Type B pancreatic cell (in vitro differentiated cells): ENCODE measurements at regions not wholly inside any gene's neighbourhood (a gene's known extent, or its start where the extent isn't known, plus 50 kb on each side); places are given as distances from the start of the nearest gene placed in this dataset.

Source experiments
- DNase-seq: peaks from one replicate; pipeline ENCODE4 v3.0.0; 2021; ENCODE audit warnings: mixed read lengths; ENCODE audit not compliant: unreplicated experiment; ENCODE audit errors: extremely low spot score
- H3K27ac Mint-ChIP-seq: 2 replicates; pipeline ENCODE4 v1.8.0; 2021; ENCODE audit warnings: mild to moderate bottlenecking, mixed read lengths
- H3K27me3 Mint-ChIP-seq: 2 replicates; pipeline ENCODE4 v1.8.0; 2021; ENCODE audit warnings: mixed read lengths
- H3K36me3 Mint-ChIP-seq: 2 replicates; pipeline ENCODE4 v1.8.0; 2021; ENCODE audit warnings: mixed read lengths
- H3K4me1 Mint-ChIP-seq: one replicate; pipeline ENCODE4 v1.8.0; 2021; ENCODE audit warnings: mixed read lengths; ENCODE audit not compliant: unreplicated experiment
- H3K4me3 Mint-ChIP-seq: 2 replicates; pipeline ENCODE4 v1.8.0; 2021; ENCODE audit warnings: mild to moderate bottlenecking, mixed read lengths
- H3K9me3 Mint-ChIP-seq: 2 replicates; pipeline ENCODE4 v1.8.0; 2021; ENCODE audit warnings: mixed read lengths
- CTCF ChIP-seq: fragments of 200-600 bp; sonication (generic); conservative IDR thresholded peaks from 2 replicates; pipeline ENCODE4 v1.5.0; 2021; ENCODE audit warnings: antibody characterized with exemption, mild to moderate bottlenecking

GRCh38 chr13:62444805-62445204, 1029.2 kb upstream of the PCDH20 start:
- no peak overlapping the region for H3K27ac Mint-ChIP-seq
- H3K36me3 Mint-ChIP-seq = no peaks in the 10 kb centered on the region
- no peak for TF ChIP-seq CTCF
- DNase-seq = no peak
- no peaks in the 10 kb centered on the region for H3K4me1 Mint-ChIP-seq
- H3K9me3 Mint-ChIP-seq = no peaks in the 10 kb centered on the region
- H3K4me3 Mint-ChIP-seq = no peak overlapping the region
- H3K27me3 Mint-ChIP-seq = no peaks in the 10 kb centered on the region

- Mint-ChIP-seq H3K4me3 (no peak overlapping the region), H3K27ac (no peak overlapping the region), H3K9me3 (no peaks in the 10 kb centered on the region), H3K27me3 (no peaks in the 10 kb centered on the region), H3K36me3 (no peaks in the 10 kb centered on the region), H3K4me1 (no peaks in the 10 kb centered on the region)
- no peak for TF ChIP-seq CTCF
- DNase-seq = no peak
Observed at GRCh38 chr13:62434081-62434480, 1018.4 kb upstream of the PCDH20 start.

GRCh38 chr13:62433660-62434059, 1018.0 kb upstream of the PCDH20 start:
- H3K9me3 Mint-ChIP-seq = no peaks in the 10 kb centered on the region
- no peak for TF ChIP-seq CTCF
- H3K36me3 Mint-ChIP-seq = no peaks in the 10 kb centered on the region
- DNase-seq = no peak
- H3K4me1 Mint-ChIP-seq = no peaks in the 10 kb centered on the region
- H3K4me3 Mint-ChIP-seq = no peak overlapping the region
- no peak overlapping the region for H3K27ac Mint-ChIP-seq
- H3K27me3 Mint-ChIP-seq = no peaks in the 10 kb centered on the region

- H3K36me3 Mint-ChIP-seq = no peaks in the 10 kb centered on the region
- no peak for DNase-seq
- H3K27ac Mint-ChIP-seq = no peak overlapping the region
- no peaks in the 10 kb centered on the region for H3K27me3 Mint-ChIP-seq
- no peak for TF ChIP-seq CTCF
- no peaks in the 10 kb centered on the region for H3K4me1 Mint-ChIP-seq
- H3K9me3 Mint-ChIP-seq = no peaks in the 10 kb centered on the region
- no peak overlapping the region for H3K4me3 Mint-ChIP-seq
Observed at GRCh38 chr13:62432906-62433305, 1017.3 kb upstream of the PCDH20 start.

- no peak for DNase-seq
- Mint-ChIP-seq H3K9me3 (no peaks in the 10 kb centered on the region), H3K4me3 (no peak overlapping the region), H3K4me1 (no peaks in the 10 kb centered on the region), H3K27me3 (no peaks in the 10 kb centered on the region), H3K36me3 (no peaks in the 10 kb centered on the region), H3K27ac (no peak overlapping the region)
- TF ChIP-seq CTCF = no peak
Observed at GRCh38 chr13:62432295-62432694, 1016.6 kb upstream of the PCDH20 start.

- H3K36me3 Mint-ChIP-seq = no peaks in the 10 kb centered on the region
- no peak for DNase-seq
- H3K27me3 Mint-ChIP-seq = no peaks in the 10 kb centered on the region
- TF ChIP-seq CTCF = no peak
- H3K4me3 Mint-ChIP-seq = no peak overlapping the region
- no peak overlapping the region for H3K27ac Mint-ChIP-seq
- H3K4me1 Mint-ChIP-seq = no peaks in the 10 kb centered on the region
- no peaks in the 10 kb centered on the region for H3K9me3 Mint-ChIP-seq
Observed at GRCh38 chr13:62431852-62432251, 1016.2 kb upstream of the PCDH20 start.
